Stimulated activated CD8-positive, alpha-beta memory T cell treated with anti-CD3 and anti-CD28 coated beads, Interleukin-4, amount 100 ng/mL, for 24 hours (primary cell): ENCODE measurements at regions not wholly inside any gene's neighbourhood (a gene's known extent, or its start where the extent isn't known, plus 50 kb on each side); places are given as distances from the start of the nearest gene placed in this dataset.
"Not testable (repeated sequence)": the region's sequence is repeated elsewhere in the genome, so short reads cannot be mapped to it uniquely, and the experiment has no call there.

Source experiments
- DNase-seq: peaks from one replicate; pipeline ENCODE4 v3.0.0-alpha.2; 2020; ENCODE audit warnings: low read depth

- no peak for DNase-seq
Measured at GRCh38 chr3:5476403-5476802, 288.9 kb downstream of the EDEM1 start.

GRCh38 chr3:5479229-5479799 lies 291.8 kb downstream of the EDEM1 start:
- no peak for DNase-seq

- DNase-seq: no peak
Measured at GRCh38 chr3:5480190-5480589, 292.7 kb downstream of the EDEM1 start.

- no peak for DNase-seq
Measured at GRCh38 chr3:5485427-5485826, 297.9 kb downstream of the EDEM1 start.

- DNase-seq: no peak
Measured at GRCh38 chr3:5488771-5489170, 301.3 kb downstream of the EDEM1 start.

GRCh38 chr3:5489536-5489935 lies 302.0 kb downstream of the EDEM1 start:
- DNase-seq: no peak

GRCh38 chr3:5494905-5495519 lies 307.5 kb downstream of the EDEM1 start:
- no peak for DNase-seq

- no peak for DNase-seq
Measured at GRCh38 chr3:5497497-5497896, 310.0 kb downstream of the EDEM1 start.

- DNase-seq: no peak
Measured at GRCh38 chr3:5498981-5499380, 311.5 kb downstream of the EDEM1 start.

- no peak for DNase-seq
Measured at GRCh38 chr3:5499404-5499803, 311.9 kb downstream of the EDEM1 start.

GRCh38 chr3:5503136-5503535 lies 315.6 kb downstream of the EDEM1 start:
- no peak for DNase-seq

- DNase-seq: no peak
Measured at GRCh38 chr3:5504135-5504534, 316.6 kb downstream of the EDEM1 start.

GRCh38 chr3:5505163-5505562 lies 317.7 kb downstream of the EDEM1 start:
- DNase-seq: no peak

GRCh38 chr3:5505997-5506396 lies 318.5 kb downstream of the EDEM1 start:
- no peak for DNase-seq

GRCh38 chr3:5508860-5509259 lies 321.4 kb downstream of the EDEM1 start:
- DNase-seq: not testable (repeated sequence)

GRCh38 chr3:5510300-5510699 lies 322.8 kb downstream of the EDEM1 start:
- DNase-seq: no peak

- DNase-seq: no peak
Measured at GRCh38 chr3:5517921-5518320, 330.4 kb downstream of the EDEM1 start.

GRCh38 chr3:5520237-5520636 lies 332.7 kb downstream of the EDEM1 start:
- DNase-seq: no peak

- DNase-seq: no peak
Measured at GRCh38 chr3:5523125-5523524, 335.6 kb downstream of the EDEM1 start.

GRCh38 chr3:5531039-5531438 lies 343.5 kb downstream of the EDEM1 start:
- DNase-seq: no peak

- DNase-seq: no peak
Measured at GRCh38 chr3:5531741-5532290, 344.3 kb downstream of the EDEM1 start.

- no peak for DNase-seq
Measured at GRCh38 chr3:5540532-5540931, 353.0 kb downstream of the EDEM1 start.

- DNase-seq: no peak
Measured at GRCh38 chr3:5542472-5542871, 355.0 kb downstream of the EDEM1 start.

- DNase-seq: no peak
Measured at GRCh38 chr3:5543047-5543446, 355.5 kb downstream of the EDEM1 start.
